ENCODE measurements at regions not wholly inside any gene's neighbourhood (a gene's known extent, or its start where the extent isn't known, plus 50 kb on each side); places are given as distances from the start of the nearest gene placed in this dataset.

- no peak for DNase-seq (ENCODE audit: low read depth, low spot score)
Measured at GRCh38 chr2:200209030-200209429, 97.5 kb upstream of the SPATS2L start.

GRCh38 chr2:200211643-200212042 lies 94.8 kb upstream of the SPATS2L start:
- no peak for DNase-seq (ENCODE audit: low read depth, low spot score)

- no peak for DNase-seq (ENCODE audit: low read depth, low spot score)
Measured at GRCh38 chr2:200212862-200213425, 93.5 kb upstream of the SPATS2L start.

GRCh38 chr2:200216310-200216709 lies 90.2 kb upstream of the SPATS2L start:
- no peak for DNase-seq (ENCODE audit: low read depth, low spot score)

- DNase-seq (ENCODE audit: low read depth, low spot score), result no peak
Measured at GRCh38 chr2:200217320-200217719, 89.2 kb upstream of the SPATS2L start.

GRCh38 chr2:200218645-200219044 lies 87.8 kb upstream of the SPATS2L start:
- no peak for DNase-seq (ENCODE audit: low read depth, low spot score)

- no peak for DNase-seq (ENCODE audit: low read depth, low spot score)
Measured at GRCh38 chr2:200219309-200220113, 87.0 kb upstream of the SPATS2L start.

GRCh38 chr2:200220251-200220650 lies 86.2 kb upstream of the SPATS2L start:
- DNase-seq (ENCODE audit: low read depth, low spot score), result no peak

GRCh38 chr2:200221055-200221955 lies 85.2 kb upstream of the SPATS2L start:
- no peak for DNase-seq (ENCODE audit: low read depth, low spot score)

GRCh38 chr2:200222791-200223190 lies 83.7 kb upstream of the SPATS2L start:
- DNase-seq (ENCODE audit: low read depth, low spot score), result no peak

GRCh38 chr2:200223205-200223784 lies 83.2 kb upstream of the SPATS2L start:
- DNase-seq (ENCODE audit: low read depth, low spot score), result no peak

- DNase-seq (ENCODE audit: low read depth, low spot score), result no peak
Measured at GRCh38 chr2:200225951-200226350, 80.5 kb upstream of the SPATS2L start.

- DNase-seq (ENCODE audit: low read depth, low spot score), result no peak
Measured at GRCh38 chr2:200226451-200227426, 79.8 kb upstream of the SPATS2L start.

- DNase-seq (ENCODE audit: low read depth, low spot score), result no peak
Measured at GRCh38 chr2:200230716-200231115, 75.8 kb upstream of the SPATS2L start.

GRCh38 chr2:200235533-200235932 lies 71.0 kb upstream of the SPATS2L start:
- DNase-seq (ENCODE audit: low read depth, low spot score), result no peak

- DNase-seq (ENCODE audit: low read depth, low spot score), result no peak
Measured at GRCh38 chr2:200239216-200239615, 67.3 kb upstream of the SPATS2L start.

GRCh38 chr2:200242570-200242969 lies 63.9 kb upstream of the SPATS2L start:
- DNase-seq (ENCODE audit: low read depth, low spot score), result no peak

- no peak for DNase-seq (ENCODE audit: low read depth, low spot score)
Measured at GRCh38 chr2:200243441-200243840, 63.1 kb upstream of the SPATS2L start.

GRCh38 chr2:200244111-200244510 lies 62.4 kb upstream of the SPATS2L start:
- no peak for DNase-seq (ENCODE audit: low read depth, low spot score)

GRCh38 chr2:200247494-200247893 lies 59.0 kb upstream of the SPATS2L start:
- DNase-seq (ENCODE audit: low read depth, low spot score), result no peak

All from smooth muscle cell of the brain vasculature (primary cell).